Stimulated activated CD8-positive, alpha-beta memory T cell treated with anti-CD3 and anti-CD28 coated beads, Interleukin-7, amount 100 ng/mL, for 24 hours (primary cell): ENCODE measurements at regions not wholly inside any gene's neighbourhood (a gene's known extent, or its start where the extent isn't known, plus 50 kb on each side); places are given as distances from the start of the nearest gene placed in this dataset.

Experiments used
- DNase-seq: peaks from one replicate; pipeline ENCODE4 v3.0.0-alpha.2; 2020; ENCODE audit warnings: low read depth

DNA sequence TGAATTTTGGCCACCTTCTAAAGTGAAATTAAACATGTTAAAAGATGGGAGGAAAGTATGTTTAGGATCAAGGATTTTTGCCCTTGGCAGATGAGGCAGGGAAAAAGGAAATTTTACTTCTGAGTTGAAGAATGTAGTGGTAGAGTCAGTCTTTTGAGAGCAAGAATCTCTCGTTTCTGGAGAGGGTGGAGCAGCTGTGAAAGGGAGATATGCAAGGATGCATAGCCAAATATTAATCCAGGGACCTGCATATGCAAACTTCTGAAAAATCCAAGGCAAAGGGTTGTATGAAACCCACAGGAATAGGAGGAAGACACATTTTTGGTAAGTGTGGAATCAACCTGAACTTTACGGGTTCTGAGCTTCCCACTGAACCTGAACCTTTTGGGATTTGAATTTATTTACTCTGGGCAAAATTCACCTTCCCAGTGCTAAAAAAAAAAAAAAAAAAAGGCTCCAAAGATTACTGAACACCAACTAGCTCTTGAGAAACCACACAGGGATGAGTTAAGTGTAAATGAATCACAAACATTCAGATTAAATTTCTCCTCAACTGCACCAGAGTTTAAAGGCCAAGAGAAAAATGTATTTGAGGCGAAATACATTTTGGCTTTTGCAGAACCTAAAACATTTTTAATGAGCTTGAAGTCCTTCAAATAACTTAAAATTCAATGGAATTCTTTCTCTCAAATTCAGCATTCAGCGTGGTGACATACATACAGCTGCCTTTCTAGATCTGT lies 187.1 kb upstream of the CDKN3 start:
- no peak for DNase-seq

GRCh38 chr14:54211551-54212308 lies 185.1 kb upstream of the CDKN3 start:
- no peak for DNase-seq

- DNase-seq: no peak
Observed at GRCh38 chr14:54213536-54213935, 183.3 kb upstream of the CDKN3 start.

GRCh38 chr14:54216827-54217226 lies 180.0 kb upstream of the CDKN3 start:
- no peak for DNase-seq

- no peak for DNase-seq
Observed at GRCh38 chr14:54219261-54220070, 177.3 kb upstream of the CDKN3 start.

DNA sequence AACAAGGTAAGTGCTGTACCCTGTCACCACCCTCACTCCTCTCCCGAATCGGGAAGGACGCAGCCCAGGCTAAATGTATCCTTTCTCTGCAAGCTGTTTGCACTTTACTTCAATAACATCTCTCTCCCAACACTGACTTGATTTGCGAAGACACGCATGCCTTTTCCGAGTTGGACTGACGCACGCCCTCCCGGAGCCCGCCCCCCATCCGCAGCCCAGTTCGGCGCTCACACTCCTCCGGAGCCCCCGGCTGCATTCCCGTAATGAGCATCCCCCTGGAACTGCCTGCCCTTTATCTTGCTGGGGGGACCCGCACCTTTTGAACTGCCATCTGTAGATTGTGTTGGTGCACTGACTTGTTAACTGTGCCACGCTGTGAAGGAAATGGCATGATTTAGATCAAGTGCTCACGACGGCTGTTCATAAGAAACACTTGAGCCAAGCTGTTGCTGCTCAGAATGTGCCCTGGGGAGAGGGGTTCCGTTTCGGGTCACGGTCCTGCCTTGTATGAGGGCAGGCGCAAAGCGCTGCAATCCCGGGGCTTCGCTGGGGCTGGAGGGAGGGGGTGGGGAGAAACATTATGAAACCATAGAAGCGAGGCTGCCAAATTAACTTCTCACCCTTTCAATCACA lies 176.6 kb upstream of the CDKN3 start:
- no peak for DNase-seq

GRCh38 chr14:54220704-54221431 lies 175.9 kb upstream of the CDKN3 start:
- no peak for DNase-seq

GRCh38 chr14:54221432-54221803 lies 175.4 kb upstream of the CDKN3 start:
- no peak for DNase-seq

DNA sequence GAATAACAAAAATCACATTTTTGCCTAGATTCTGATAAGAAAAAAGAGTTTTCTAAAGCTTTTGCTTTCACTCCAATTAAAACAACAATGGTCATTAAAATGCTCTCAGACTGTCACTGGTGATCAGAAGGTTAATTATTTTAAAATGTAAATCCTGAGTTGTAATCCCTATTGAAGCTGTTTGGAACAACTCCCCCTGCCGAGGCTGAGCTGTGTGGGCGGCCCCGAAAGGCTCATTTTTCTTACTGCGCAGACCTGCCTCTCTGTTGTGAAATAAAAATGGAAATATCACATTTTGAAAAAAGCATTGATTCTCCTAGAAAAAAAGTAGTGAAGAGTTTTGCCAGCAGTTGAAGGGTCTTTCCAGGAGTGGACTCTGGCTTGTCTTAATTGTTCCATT lies 174.8 kb upstream of the CDKN3 start:
- no peak for DNase-seq

GRCh38 chr14:54223831-54224402 lies 172.9 kb upstream of the CDKN3 start:
- no peak for DNase-seq

DNA sequence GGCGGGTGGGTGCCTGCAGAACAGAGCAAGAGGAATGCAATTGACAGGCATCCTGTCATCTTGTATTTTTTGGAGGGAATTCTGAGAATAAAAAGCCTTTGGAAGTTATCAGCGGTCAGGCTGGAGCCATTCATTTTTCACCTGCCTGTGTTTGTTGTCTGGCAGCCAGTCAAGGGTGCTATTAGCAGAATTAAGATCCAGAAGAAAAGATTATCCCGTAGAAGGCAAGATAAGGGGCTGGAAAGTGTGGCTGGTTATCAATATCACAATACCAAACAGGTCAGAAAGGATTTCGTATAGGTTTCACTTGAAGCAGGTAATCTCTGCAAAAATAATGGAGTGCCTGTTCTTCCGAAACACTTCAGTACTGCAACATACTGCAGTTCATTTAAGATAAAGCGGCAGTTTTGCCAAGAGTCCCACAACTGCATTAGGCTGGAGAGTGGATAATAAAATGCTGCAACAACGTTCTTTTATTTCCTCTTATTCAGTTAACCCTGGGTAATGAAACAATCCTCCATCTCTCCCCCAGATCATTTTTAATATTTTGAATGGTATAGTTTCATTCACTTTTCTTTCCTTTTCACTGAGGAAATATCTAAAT lies 171.2 kb upstream of the CDKN3 start:
- no peak for DNase-seq

GRCh38 chr14:54226103-54226502 lies 170.7 kb upstream of the CDKN3 start:
- no peak for DNase-seq

GRCh38 chr14:54226558-54226957 lies 170.2 kb upstream of the CDKN3 start:
- no peak for DNase-seq

DNA sequence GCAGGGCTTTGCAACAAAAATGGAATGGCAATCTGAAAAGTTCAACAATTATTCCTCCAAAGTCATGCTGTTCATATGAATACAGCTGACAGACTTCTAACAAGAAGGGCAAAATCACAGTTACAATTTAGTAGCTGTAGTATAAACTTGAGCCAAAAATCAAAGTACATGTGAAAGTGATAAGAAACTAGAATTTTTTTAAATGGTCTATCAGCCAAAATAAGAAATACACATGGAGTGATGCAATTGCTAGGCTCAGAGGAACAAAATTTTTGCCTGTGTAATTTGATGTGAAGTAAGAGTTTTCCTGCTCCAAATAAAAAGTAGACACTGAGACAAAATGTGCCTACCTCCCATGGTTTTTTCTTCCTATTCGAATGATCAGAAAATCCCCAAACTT lies 167.7 kb upstream of the CDKN3 start:
- DNase-seq: no peak

GRCh38 chr14:54230645-54231044 lies 166.2 kb upstream of the CDKN3 start:
- no peak for DNase-seq

- DNase-seq: no peak
Observed at GRCh38 chr14:54232735-54233134, 164.1 kb upstream of the CDKN3 start.

DNA sequence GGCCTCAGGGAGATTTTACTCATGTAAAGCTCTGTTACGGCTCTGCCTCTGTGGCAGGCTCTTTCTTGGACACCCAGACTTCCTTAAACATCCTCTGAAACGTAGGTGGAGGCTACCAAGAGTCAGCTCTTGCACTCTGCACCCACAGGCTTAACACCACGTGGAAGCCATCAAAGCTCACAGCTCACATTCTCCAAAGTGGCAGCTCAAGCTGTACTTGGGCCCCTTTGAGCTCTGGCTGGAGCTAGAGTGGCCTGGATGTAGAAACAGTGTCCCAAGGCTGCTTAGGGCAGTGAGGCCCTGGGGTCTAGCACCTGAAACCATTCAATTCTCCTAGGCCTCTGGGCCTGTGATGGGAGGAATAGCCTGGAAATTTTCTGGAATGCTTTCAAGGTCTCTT lies 155.3 kb upstream of the CDKN3 start:
- DNase-seq: no peak

DNA sequence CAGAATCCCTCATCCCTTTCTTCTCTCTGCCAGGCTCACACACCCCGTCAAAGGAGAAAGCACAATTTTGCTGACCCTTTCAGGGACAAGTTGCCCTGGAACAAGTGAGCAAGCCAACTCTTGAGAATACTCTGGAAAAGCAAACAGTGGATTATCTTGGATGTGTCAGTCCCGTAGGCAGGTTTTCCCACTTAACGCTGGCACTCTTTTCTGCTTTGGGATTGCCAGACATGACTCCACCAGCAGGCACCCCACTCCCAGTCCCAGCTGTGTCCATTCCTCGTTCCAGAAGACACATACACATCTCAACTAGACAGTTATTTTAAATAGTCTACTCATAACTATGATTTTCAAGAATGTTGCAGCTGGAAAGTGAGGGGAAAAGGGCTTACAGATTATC lies 145.5 kb upstream of the CDKN3 start:
- no peak for DNase-seq

GRCh38 chr14:54252072-54252730 lies 144.6 kb upstream of the CDKN3 start:
- DNase-seq: no peak

DNA sequence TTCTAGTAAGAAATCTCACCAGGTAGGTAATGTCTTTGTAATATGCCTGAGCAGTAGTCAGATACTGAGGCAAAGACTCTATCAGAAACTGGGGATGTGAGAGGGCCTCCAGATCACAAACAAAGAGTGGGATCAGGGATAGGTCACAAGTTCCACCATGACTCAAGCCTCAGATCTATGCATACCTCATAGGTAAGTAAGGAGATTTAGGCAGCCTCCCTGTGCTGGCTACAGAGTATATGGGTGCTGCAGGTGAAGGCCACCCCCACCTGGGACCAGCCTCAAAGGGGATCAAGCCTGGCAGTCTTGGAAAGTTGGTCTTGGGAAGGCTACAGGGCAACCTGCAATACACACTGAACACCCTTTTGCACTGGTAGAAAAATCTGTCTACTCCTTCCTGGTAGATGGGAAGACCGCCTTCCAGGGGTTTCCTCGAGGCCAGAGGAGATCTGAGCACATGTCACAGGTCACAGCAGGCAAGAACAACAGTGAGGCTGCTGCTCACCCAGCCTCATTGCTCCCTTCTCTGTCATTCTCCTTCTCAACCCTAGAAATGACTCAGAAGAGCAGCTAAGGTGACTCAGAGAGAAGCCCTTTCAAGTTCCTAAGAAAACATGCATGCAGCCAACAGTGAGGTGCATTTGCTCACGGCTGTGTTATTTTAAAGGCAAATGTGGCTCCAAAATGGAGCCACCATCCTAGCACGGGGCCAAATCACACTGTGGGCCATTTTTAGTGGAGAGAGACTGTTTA lies 143.4 kb upstream of the CDKN3 start:
- DNase-seq: no peak
